Neural crest cell (in vitro differentiated cells): ENCODE measurements at regions not wholly inside any gene's neighbourhood (a gene's known extent, or its start where the extent isn't known, plus 50 kb on each side); places are given as distances from the start of the nearest gene placed in this dataset.

Source experiments
- DNase-seq: peaks from one replicate; pipeline ENCODE4 v3.0.0; 2021; ENCODE audit warnings: low read depth, mixed read lengths, low spot score
- H3K27ac Mint-ChIP-seq: one replicate; pipeline ENCODE4 v1.8.0; 2021; ENCODE audit warnings: mild to moderate bottlenecking, mixed read lengths; ENCODE audit not compliant: unreplicated experiment
- H3K27me3 Mint-ChIP-seq: 2 replicates; pipeline ENCODE4 v1.8.0; 2021; ENCODE audit warnings: low read depth, mild to moderate bottlenecking, mixed read lengths
- H3K36me3 Mint-ChIP-seq: 2 replicates; pipeline ENCODE4 v1.8.0; 2021; ENCODE audit warnings: low read depth, mild to moderate bottlenecking, mixed read lengths
- H3K4me1 Mint-ChIP-seq: 2 replicates; pipeline ENCODE4 v1.8.0; 2021; ENCODE audit warnings: mixed read lengths
- H3K4me3 Mint-ChIP-seq: one replicate; pipeline ENCODE4 v1.8.0; 2021; ENCODE audit warnings: mild to moderate bottlenecking, mixed read lengths
- H3K9me3 Mint-ChIP-seq: 2 replicates; pipeline ENCODE4 v1.8.0; 2021; ENCODE audit warnings: mixed read lengths
- TF ChIP-seq, protein P1 (sequence below): fragments of 200-600 bp; sonication (generic); conservative IDR thresholded peaks from 2 replicates; pipeline ENCODE4 v1.5.0; 2021; ENCODE audit warnings: antibody characterized with exemption, mild to moderate bottlenecking

GRCh38 chr18:46282177-46282570 lies 178.0 kb downstream of the HAUS1 start:
- Mint-ChIP-seq H3K4me3 (no peak overlapping the region), H3K36me3 (no peaks in the 10 kb centered on the region), H3K27ac (no peak overlapping the region), H3K9me3 (no peaks in the 10 kb centered on the region), H3K4me1 (peaks cover 27% of the 10 kb centered on the region), H3K27me3 (no peaks in the 10 kb centered on the region)
- TF ChIP-seq, protein P1, sequence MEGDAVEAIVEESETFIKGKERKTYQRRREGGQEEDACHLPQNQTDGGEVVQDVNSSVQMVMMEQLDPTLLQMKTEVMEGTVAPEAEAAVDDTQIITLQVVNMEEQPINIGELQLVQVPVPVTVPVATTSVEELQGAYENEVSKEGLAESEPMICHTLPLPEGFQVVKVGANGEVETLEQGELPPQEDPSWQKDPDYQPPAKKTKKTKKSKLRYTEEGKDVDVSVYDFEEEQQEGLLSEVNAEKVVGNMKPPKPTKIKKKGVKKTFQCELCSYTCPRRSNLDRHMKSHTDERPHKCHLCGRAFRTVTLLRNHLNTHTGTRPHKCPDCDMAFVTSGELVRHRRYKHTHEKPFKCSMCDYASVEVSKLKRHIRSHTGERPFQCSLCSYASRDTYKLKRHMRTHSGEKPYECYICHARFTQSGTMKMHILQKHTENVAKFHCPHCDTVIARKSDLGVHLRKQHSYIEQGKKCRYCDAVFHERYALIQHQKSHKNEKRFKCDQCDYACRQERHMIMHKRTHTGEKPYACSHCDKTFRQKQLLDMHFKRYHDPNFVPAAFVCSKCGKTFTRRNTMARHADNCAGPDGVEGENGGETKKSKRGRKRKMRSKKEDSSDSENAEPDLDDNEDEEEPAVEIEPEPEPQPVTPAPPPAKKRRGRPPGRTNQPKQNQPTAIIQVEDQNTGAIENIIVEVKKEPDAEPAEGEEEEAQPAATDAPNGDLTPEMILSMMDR = no peak
- DNase-seq = no peak

- no peaks in the 10 kb centered on the region for H3K9me3 Mint-ChIP-seq
- no peak overlapping the region for H3K4me3 Mint-ChIP-seq
These were observed 178.5 kb downstream of the HAUS1 start for GRCh38 chr18:46282646-46283045.

DNA sequence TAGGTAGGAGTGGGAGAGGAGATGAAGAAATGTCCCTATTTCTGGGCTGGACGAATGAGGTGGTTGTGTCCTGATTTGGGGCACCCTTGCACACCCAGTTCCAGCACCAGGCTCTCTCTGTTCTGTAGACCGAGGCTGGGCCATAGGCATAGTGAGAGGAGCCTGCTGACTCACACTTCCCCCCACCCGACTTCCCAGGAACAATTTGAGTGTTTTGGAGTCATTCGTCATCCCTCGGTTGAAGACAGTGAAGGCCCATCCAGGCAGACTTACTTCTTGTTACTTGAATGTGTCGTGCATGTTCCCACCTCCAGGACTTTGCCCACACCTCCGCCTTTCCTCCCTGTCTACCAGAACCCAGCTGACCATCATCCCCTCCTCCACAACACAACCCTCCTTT lies 179.1 kb downstream of the HAUS1 start:
- Mint-ChIP-seq H3K4me1 (peaks cover 27% of the 10 kb centered on the region), H3K36me3 (no peaks in the 10 kb centered on the region), H3K27me3 (no peaks in the 10 kb centered on the region), H3K4me3 (no peak overlapping the region), H3K9me3 (no peaks in the 10 kb centered on the region), H3K27ac (no peak overlapping the region)
- TF ChIP-seq, protein P1 = no peak
- DNase-seq = no peak

More at GRCh38 chr18:46282646-46283045, 178.5 kb downstream of the HAUS1 start:
- TF ChIP-seq, protein P1 = no peak
- Mint-ChIP-seq H3K27ac (no peak overlapping the region), H3K27me3 (no peaks in the 10 kb centered on the region), H3K36me3 (no peaks in the 10 kb centered on the region), H3K4me1 (peaks cover 27% of the 10 kb centered on the region)
- DNase-seq = no peak

GRCh38 chr18:46283895-46284295 lies 179.7 kb downstream of the HAUS1 start:
- no peak for DNase-seq
- peaks cover 27% of the 10 kb centered on the region for H3K4me1 Mint-ChIP-seq
- H3K9me3 Mint-ChIP-seq = no peaks in the 10 kb centered on the region
- no peaks in the 10 kb centered on the region for H3K27me3 Mint-ChIP-seq
- H3K36me3 Mint-ChIP-seq = no peaks in the 10 kb centered on the region
- TF ChIP-seq, protein P1 = no peak
- H3K27ac Mint-ChIP-seq = no peak overlapping the region
- H3K4me3 Mint-ChIP-seq = no peak overlapping the region

GRCh38 chr18:46289463-46289862 lies 185.3 kb downstream of the HAUS1 start:
- Mint-ChIP-seq H3K9me3 (no peaks in the 10 kb centered on the region), H3K4me3 (no peak overlapping the region), H3K36me3 (no peaks in the 10 kb centered on the region), H3K27me3 (peaks cover 3% of the 10 kb centered on the region), H3K27ac (no peak overlapping the region), H3K4me1 (peaks cover 16% of the 10 kb centered on the region)
- TF ChIP-seq, protein P1 = no peak
- DNase-seq = no peak

DNA sequence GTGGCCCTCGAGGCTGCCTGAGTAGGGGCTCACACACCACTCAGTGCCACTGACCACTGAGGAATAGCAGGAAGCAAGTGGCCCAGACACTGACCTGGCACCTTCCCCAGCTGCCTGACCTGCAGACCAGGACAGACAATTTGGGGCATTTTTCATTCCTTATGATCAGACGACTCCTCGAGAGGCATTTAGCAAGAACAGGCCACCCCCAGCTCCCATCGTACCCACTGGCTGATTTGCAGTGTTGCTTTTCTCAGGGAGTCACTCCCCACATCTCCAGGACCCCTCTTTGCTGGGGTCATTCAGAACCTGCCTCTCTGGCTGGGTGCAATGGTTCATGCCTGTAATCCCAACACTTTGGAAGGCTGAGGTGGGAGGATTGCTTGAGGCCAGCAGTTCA lies 185.7 kb downstream of the HAUS1 start:
- Mint-ChIP-seq H3K9me3 (no peaks in the 10 kb centered on the region), H3K4me1 (peaks cover 17% of the 10 kb centered on the region), H3K36me3 (no peaks in the 10 kb centered on the region), H3K27ac (no peak overlapping the region), H3K27me3 (peaks cover 3% of the 10 kb centered on the region), H3K4me3 (no peak overlapping the region)
- TF ChIP-seq, protein P1 = no peak
- DNase-seq = no peak
